ENCODE measurements at regions not wholly inside any gene's neighbourhood (a gene's known extent, or its start where the extent isn't known, plus 50 kb on each side); places are given as distances from the start of the nearest gene placed in this dataset.
"Not testable (repeated sequence)": the region's sequence is repeated elsewhere in the genome, so short reads cannot be mapped to it uniquely, and the experiment has no call there.

GRCh38 chr2:121151311-121152109, 133.5 kb downstream of the TFCP2L1 start:
- DNase-seq, result no peak

- DNase-seq, result no peak
These were observed 132.1 kb downstream of the TFCP2L1 start for GRCh38 chr2:121152861-121153260.

GRCh38 chr2:121153516-121153915, 131.5 kb downstream of the TFCP2L1 start:
- no peak for DNase-seq

GRCh38 chr2:121155502-121156056, 129.4 kb downstream of the TFCP2L1 start:
- no peak for DNase-seq

GRCh38 chr2:121157481-121157880, 127.5 kb downstream of the TFCP2L1 start:
- not testable (repeated sequence) for DNase-seq

- DNase-seq, result no peak
These were observed 125.5 kb downstream of the TFCP2L1 start for GRCh38 chr2:121159291-121160071.

- no peak for DNase-seq
These were observed 124.6 kb downstream of the TFCP2L1 start for GRCh38 chr2:121160366-121160765.

GRCh38 chr2:121161272-121161671, 123.7 kb downstream of the TFCP2L1 start:
- DNase-seq, result no peak

GRCh38 chr2:121162893-121163292, 122.1 kb downstream of the TFCP2L1 start:
- DNase-seq, result no peak

GRCh38 chr2:121164042-121164441, 121.0 kb downstream of the TFCP2L1 start:
- DNase-seq, result no peak

GRCh38 chr2:121165038-121165542, 119.9 kb downstream of the TFCP2L1 start:
- DNase-seq, result no peak

Data from activated CD4-positive, alpha-beta T cell treated with anti-CD3 and anti-CD28 coated beads for 1 hour (primary cell).